AG10803 (cell line): ENCODE measurements at regions not wholly inside any gene's neighbourhood (a gene's known extent, or its start where the extent isn't known, plus 50 kb on each side); places are given as distances from the start of the nearest gene placed in this dataset.
"Not testable (repeated sequence)": the region's sequence is repeated elsewhere in the genome, so short reads cannot be mapped to it uniquely, and the experiment has no call there.

ENCODE experiments used
- DNase-seq: peaks from one replicate; pipeline ENCODE4 v3.0.0; 2010; ENCODE audit warnings: low read depth
- H3K4me3 ChIP-seq: 2 replicates; pipeline ENCODE4 v1.5.1; 2011; ENCODE audit warnings: mild to moderate bottlenecking, low read length, control low read depth
- TF ChIP-seq, protein P1 (sequence below): conservative IDR thresholded peaks from 2 replicates; pipeline ENCODE4 v1.5.1; 2011; ENCODE audit warnings: mild to moderate bottlenecking, low read length, control low read depth, inconsistent platforms

DNA sequence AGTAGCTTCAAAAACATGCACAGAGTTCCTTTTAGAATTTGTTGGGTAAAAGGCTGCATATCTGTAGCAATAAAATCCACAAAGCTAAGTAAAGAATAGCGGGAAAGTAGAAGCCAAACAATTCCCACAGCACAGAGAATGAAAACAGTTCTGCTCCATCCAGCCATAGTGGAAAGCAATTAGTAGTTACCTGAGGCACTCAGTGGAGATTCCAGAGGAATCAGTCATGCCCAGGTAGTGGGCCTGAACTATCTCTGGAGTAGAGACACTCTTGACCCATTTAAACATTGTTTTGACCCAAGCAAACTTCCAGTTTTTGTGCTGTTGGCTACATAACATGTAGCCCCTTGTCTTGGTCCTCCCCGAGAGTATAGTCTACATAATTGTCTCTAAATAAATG is 559.5 kb upstream of the PTCHD4 start:
- no peak overlapping the region for H3K4me3 ChIP-seq
- DNase-seq: no peak
- TF ChIP-seq, protein P1, sequence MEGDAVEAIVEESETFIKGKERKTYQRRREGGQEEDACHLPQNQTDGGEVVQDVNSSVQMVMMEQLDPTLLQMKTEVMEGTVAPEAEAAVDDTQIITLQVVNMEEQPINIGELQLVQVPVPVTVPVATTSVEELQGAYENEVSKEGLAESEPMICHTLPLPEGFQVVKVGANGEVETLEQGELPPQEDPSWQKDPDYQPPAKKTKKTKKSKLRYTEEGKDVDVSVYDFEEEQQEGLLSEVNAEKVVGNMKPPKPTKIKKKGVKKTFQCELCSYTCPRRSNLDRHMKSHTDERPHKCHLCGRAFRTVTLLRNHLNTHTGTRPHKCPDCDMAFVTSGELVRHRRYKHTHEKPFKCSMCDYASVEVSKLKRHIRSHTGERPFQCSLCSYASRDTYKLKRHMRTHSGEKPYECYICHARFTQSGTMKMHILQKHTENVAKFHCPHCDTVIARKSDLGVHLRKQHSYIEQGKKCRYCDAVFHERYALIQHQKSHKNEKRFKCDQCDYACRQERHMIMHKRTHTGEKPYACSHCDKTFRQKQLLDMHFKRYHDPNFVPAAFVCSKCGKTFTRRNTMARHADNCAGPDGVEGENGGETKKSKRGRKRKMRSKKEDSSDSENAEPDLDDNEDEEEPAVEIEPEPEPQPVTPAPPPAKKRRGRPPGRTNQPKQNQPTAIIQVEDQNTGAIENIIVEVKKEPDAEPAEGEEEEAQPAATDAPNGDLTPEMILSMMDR: no peak

DNA sequence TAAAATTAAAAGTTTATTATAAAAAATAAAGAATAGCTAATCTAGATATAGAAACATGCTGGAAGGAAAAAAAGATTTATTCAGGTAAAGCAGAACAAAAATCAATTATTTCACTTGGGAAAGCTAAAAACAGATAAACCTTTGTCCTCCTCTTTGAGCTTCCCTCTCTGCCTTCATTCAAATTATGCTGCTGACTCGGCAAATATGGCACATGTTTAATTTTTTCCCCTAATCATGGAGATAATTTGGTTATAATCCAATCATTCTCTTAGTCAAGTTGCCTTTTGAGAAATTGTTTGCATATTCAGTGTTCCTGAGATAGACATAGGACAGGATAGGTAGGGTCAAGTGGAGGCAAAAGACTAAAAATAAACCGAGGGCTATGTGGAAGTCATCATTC is 556.8 kb upstream of the PTCHD4 start:
- DNase-seq: no peak
- TF ChIP-seq, protein P1: no peak
- H3K4me3 ChIP-seq: no peak overlapping the region

DNA sequence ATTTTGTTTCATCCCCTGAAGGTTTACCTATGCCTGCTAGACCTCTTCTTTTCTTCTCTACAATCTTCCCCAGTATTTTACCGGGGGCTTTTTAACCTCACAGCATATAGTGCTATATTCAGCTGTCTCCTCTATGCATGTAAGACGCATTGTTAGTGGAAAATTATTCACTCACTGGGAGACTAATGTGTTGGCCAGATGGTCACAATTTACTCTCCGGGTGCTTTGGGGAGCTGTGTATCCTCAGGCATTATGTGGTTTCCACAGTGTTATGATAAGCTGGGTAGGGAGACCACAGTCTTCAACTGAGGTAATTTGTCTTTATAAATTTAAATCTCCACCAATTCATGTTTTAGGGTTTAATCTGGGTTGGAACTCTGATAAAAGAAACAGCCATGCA is 553.8 kb upstream of the PTCHD4 start:
- H3K4me3 ChIP-seq: no peak overlapping the region
- TF ChIP-seq, protein P1: no peak
- peak; percentile 1 for DNase-seq

DNA sequence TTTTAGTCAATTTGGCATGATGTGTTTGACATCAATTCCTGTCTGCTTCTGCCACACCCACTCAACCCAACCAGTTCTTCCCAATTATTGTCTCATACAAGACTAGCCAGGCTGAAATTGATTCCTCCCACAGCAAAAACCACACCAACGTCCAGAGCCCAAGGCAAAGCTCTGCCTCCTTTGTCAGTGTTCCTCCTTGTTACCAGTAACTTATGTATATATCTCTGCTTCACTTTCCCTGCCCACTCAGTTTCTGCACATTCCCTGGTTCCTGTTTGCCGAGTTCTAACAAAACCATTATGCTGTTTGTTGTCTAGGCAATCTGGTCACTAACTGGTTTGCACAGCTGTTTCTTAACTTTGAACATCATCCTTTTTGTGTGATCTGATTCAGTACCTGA is 547.9 kb upstream of the PTCHD4 start:
- H3K4me3 ChIP-seq: no peak overlapping the region
- no peak for DNase-seq
- TF ChIP-seq, protein P1: no peak

DNA sequence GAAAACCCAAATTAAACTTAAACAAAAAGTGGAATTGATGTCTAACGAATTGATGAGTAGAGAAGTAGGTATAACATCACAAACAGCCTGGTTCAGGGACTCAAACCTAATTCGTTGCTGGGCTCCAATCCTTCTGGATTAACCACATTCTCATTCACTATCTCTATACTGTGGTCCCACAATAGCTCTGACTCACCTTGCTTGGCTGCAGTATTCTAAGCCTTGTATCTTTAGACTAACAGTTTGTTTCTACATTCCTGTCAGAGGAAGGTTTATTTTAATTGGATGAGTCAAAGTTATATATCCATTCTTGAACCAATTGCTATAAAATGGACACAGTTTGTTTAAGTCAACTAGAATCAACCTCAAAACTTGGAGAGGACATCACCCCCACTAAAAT is 530.5 kb upstream of the PTCHD4 start:
- TF ChIP-seq, protein P1: no peak
- H3K4me3 ChIP-seq: no peak overlapping the region
- no peak for DNase-seq

DNA sequence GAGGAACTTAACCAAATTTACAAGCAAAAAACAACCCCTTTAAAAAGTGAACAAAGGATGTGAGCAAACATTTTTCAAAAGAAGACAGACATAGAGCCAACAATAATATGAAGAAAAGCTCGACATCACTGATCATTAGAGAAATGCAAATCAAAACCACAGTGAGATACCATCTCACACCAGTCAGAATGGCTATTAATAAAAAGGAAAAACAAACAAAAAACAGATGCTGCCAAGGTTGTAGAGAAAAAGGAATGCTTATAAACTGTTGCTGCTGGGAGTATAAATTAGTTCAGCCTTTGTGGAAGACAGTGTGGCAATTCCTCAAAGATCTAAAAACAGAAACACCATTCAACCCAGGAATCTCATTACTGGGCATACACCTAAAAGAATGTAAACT is 527.8 kb upstream of the PTCHD4 start:
- H3K4me3 ChIP-seq: not testable (repeated sequence)
- DNase-seq: peak; percentile 10

DNA sequence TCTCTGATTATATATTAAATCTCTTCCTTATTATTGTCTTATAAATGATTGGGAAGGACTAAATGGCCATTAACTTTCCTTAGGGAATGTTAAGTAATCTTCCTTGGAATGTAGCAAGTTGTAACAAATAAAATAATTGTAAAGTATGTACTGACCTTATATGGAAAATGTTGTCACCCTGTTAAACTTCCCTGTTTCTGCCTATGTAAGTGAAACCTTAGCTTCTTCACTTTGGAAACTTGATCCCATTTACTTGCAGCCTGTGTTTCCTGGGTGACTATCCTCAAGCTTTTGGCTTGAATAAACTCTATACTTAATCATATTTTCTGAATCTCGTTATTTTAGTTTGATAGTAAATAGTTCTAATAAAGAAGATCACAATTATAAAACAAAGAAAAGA is 519.5 kb upstream of the PTCHD4 start:
- DNase-seq: no peak
- TF ChIP-seq, protein P1: no peak
- H3K4me3 ChIP-seq: no peak overlapping the region

DNA sequence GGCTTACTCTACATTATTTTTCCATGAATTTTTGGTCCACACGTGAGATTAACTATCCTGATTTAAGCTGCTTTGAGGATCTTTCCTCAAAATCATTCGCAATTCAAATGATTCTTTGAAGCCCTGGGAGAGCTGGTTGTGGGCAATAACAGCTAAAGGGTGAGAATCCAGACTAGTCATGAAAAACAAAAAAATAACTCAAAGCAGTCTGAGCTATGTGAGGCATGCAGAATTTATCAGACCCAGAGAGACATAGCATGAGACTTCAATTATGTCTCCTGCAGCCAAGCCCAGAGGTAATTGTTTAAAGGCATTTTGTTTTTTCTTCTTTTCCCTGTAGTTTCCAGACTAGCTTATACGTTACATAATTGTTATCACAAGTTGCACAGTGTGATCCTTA is 517.3 kb upstream of the PTCHD4 start:
- TF ChIP-seq, protein P1: no peak
- DNase-seq: peak; percentile 4
- H3K4me3 ChIP-seq: no peak overlapping the region
